HG03159 (cell line): ENCODE measurements at regions not wholly inside any gene's neighbourhood (a gene's known extent, or its start where the extent isn't known, plus 50 kb on each side); places are given as distances from the start of the nearest gene placed in this dataset.

ENCODE experiments used
- ATAC-seq: cut with Tn5 transposase; IDR thresholded peaks from one replicate; pipeline ENCODE4 v1.9.1; 2021; ENCODE audit warnings: mild to moderate bottlenecking, moderate library complexity; ENCODE audit not compliant: unreplicated experiment

- ATAC-seq = no peak
Observed at GRCh38 chrX:10047133-10047532, 80.0 kb downstream of the CLDN34 start.

GRCh38 chrX:10047631-10048030, 80.5 kb downstream of the CLDN34 start:
- no peak for ATAC-seq

- ATAC-seq = no peak
Observed at GRCh38 chrX:10048076-10048475, 80.9 kb downstream of the CLDN34 start.

- ATAC-seq = no peak
Observed at GRCh38 chrX:10048707-10049106, 81.5 kb downstream of the CLDN34 start.

- no peak for ATAC-seq
Observed at GRCh38 chrX:10049236-10049635, 82.1 kb downstream of the CLDN34 start.

GRCh38 chrX:10050481-10050880, 83.3 kb downstream of the CLDN34 start:
- ATAC-seq = no peak

GRCh38 chrX:10051866-10052480, 84.8 kb downstream of the CLDN34 start:
- no peak for ATAC-seq

- no peak for ATAC-seq
Observed at GRCh38 chrX:10052906-10053625, 85.9 kb downstream of the CLDN34 start.

- no peak for ATAC-seq
Observed at GRCh38 chrX:10054396-10054795, 87.2 kb downstream of the CLDN34 start.

GRCh38 chrX:10055430-10055829, 88.3 kb downstream of the CLDN34 start:
- ATAC-seq = no peak

- no peak for ATAC-seq
Observed at GRCh38 chrX:10062352-10062751, 94.4 kb upstream of the CLCN4 start.

GRCh38 chrX:10062980-10063379, 93.8 kb upstream of the CLCN4 start:
- no peak for ATAC-seq

GRCh38 chrX:10064736-10065135, 92.0 kb upstream of the CLCN4 start:
- no peak for ATAC-seq

GRCh38 chrX:10070714-10071436, 85.9 kb upstream of the CLCN4 start:
- no peak for ATAC-seq

GRCh38 chrX:10071451-10072144, 85.2 kb upstream of the CLCN4 start:
- no peak for ATAC-seq

GRCh38 chrX:10072786-10073568, 83.8 kb upstream of the CLCN4 start:
- ATAC-seq = no peak

GRCh38 chrX:10073671-10074070, 83.1 kb upstream of the CLCN4 start:
- ATAC-seq = no peak

- no peak for ATAC-seq
Observed at GRCh38 chrX:10074241-10074941, 82.4 kb upstream of the CLCN4 start.

GRCh38 chrX:10076765-10077164, 80.0 kb upstream of the CLCN4 start:
- no peak for ATAC-seq
